ENCODE measurements at regions not wholly inside any gene's neighbourhood (a gene's known extent, or its start where the extent isn't known, plus 50 kb on each side); places are given as distances from the start of the nearest gene placed in this dataset.

DNA sequence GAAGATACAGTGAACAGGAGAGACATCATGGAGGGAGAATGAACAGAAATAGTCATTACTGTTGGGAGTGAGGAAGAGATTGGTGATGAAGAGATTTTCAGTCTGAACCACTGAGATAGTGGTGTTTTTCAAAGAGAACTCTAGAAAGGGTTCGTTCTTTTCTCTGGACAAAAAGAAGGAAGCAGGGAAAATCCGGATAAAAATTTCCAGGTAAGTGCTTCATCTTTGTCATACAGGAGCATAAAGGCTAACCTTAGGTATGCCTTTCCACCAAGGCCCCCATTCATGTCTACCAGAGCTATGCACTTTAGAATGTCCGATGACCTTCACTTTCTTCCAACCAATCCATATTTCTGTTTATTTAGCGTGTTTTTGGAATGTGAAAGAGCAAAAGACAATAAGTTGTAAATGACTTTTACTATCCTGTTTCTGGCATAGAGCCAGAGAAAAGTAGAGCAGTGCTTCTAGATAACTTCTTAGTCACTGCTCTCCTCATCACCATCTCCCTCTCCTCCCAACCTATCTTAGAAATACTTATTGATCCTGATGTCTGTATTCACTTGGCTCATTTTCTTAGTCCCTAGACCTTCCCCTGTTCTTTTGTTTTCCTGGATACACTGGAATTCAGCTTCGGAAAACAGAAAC, 116.5 kb downstream of the TTC6 start (continued):
- TF ChIP-seq, protein P1, sequence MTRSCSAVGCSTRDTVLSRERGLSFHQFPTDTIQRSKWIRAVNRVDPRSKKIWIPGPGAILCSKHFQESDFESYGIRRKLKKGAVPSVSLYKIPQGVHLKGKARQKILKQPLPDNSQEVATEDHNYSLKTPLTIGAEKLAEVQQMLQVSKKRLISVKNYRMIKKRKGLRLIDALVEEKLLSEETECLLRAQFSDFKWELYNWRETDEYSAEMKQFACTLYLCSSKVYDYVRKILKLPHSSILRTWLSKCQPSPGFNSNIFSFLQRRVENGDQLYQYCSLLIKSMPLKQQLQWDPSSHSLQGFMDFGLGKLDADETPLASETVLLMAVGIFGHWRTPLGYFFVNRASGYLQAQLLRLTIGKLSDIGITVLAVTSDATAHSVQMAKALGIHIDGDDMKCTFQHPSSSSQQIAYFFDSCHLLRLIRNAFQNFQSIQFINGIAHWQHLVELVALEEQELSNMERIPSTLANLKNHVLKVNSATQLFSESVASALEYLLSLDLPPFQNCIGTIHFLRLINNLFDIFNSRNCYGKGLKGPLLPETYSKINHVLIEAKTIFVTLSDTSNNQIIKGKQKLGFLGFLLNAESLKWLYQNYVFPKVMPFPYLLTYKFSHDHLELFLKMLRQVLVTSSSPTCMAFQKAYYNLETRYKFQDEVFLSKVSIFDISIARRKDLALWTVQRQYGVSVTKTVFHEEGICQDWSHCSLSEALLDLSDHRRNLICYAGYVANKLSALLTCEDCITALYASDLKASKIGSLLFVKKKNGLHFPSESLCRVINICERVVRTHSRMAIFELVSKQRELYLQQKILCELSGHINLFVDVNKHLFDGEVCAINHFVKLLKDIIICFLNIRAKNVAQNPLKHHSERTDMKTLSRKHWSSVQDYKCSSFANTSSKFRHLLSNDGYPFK (CRISPR knock-in tag; IDR thresholded peaks at IDR 0.05; ENCODE audit: borderline replicate concordance) = no peak
- TF ChIP-seq EZH2 (conservative IDR thresholded peaks at IDR 0.05; ENCODE audit: low read depth, low read length) (no peak), ZNF430 (CRISPR knock-in tag; IDR thresholded peaks at IDR 0.05) (no peak), MIER2 (CRISPR knock-in tag; IDR thresholded peaks at IDR 0.05) (0 out of 2 replicates have a peak, but pooled peaks have one; percentile 27), SP5 (CRISPR knock-in tag; IDR thresholded peaks at IDR 0.05; ENCODE audit: borderline replicate concordance, low read depth) (no peak; the same call in 1 of the 2 replicates), HDAC6 (IDR thresholded peaks at IDR 0.05; ENCODE audit: low read depth, low read length) (no peak), ZNF781 (CRISPR knock-in tag; IDR thresholded peaks at IDR 0.05; ENCODE audit: borderline replicate concordance, not compliant biosample characterization) (no peak), SMARCE1 (IDR thresholded peaks at IDR 0.05; ENCODE audit: borderline replicate concordance) (peak; percentile 84; the same call in 1 of the 2 replicates), REPIN1 (CRISPR knock-in tag; IDR thresholded peaks at IDR 0.05; ENCODE audit: borderline replicate concordance, low read depth) (0 out of 2 replicates have a peak, but pooled peaks have one; percentile 73), MAFG (CRISPR knock-in tag; IDR thresholded peaks at IDR 0.05) (no peak), RFX5 (IDR thresholded peaks at IDR 0.05; ENCODE audit: low read depth, low read length) (no peak), NONO (IDR thresholded peaks at IDR 0.05) (no peak), NONO (CRISPR knock-in tag; conservative IDR thresholded peaks at IDR 0.05) (no peak), ZNF431 (CRISPR knock-in tag; IDR thresholded peaks at IDR 0.05; ENCODE audit: borderline replicate concordance, low read depth) (0 out of 2 replicates have a peak, but pooled peaks have one; percentile 40)
- TF ChIP-seq, protein P2, sequence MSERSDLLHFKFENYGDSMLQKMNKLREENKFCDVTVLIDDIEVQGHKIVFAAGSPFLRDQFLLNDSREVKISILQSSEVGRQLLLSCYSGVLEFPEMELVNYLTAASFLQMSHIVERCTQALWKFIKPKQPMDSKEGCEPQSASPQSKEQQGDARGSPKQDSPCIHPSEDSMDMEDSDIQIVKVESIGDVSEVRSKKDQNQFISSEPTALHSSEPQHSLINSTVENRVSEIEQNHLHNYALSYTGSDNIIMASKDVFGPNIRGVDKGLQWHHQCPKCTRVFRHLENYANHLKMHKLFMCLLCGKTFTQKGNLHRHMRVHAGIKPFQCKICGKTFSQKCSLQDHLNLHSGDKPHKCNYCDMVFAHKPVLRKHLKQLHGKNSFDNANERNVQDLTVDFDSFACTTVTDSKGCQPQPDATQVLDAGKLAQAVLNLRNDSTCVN (CRISPR knock-in tag; IDR thresholded peaks at IDR 0.05; ENCODE audit: borderline replicate concordance) = peak; percentile 95; the same call in 1 of the 2 replicates
- TF ChIP-seq, protein P3, sequence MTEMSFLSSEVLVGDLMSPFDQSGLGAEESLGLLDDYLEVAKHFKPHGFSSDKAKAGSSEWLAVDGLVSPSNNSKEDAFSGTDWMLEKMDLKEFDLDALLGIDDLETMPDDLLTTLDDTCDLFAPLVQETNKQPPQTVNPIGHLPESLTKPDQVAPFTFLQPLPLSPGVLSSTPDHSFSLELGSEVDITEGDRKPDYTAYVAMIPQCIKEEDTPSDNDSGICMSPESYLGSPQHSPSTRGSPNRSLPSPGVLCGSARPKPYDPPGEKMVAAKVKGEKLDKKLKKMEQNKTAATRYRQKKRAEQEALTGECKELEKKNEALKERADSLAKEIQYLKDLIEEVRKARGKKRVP (CRISPR knock-in tag; IDR thresholded peaks at IDR 0.05) = no peak
- TF ChIP-seq, protein P4, sequence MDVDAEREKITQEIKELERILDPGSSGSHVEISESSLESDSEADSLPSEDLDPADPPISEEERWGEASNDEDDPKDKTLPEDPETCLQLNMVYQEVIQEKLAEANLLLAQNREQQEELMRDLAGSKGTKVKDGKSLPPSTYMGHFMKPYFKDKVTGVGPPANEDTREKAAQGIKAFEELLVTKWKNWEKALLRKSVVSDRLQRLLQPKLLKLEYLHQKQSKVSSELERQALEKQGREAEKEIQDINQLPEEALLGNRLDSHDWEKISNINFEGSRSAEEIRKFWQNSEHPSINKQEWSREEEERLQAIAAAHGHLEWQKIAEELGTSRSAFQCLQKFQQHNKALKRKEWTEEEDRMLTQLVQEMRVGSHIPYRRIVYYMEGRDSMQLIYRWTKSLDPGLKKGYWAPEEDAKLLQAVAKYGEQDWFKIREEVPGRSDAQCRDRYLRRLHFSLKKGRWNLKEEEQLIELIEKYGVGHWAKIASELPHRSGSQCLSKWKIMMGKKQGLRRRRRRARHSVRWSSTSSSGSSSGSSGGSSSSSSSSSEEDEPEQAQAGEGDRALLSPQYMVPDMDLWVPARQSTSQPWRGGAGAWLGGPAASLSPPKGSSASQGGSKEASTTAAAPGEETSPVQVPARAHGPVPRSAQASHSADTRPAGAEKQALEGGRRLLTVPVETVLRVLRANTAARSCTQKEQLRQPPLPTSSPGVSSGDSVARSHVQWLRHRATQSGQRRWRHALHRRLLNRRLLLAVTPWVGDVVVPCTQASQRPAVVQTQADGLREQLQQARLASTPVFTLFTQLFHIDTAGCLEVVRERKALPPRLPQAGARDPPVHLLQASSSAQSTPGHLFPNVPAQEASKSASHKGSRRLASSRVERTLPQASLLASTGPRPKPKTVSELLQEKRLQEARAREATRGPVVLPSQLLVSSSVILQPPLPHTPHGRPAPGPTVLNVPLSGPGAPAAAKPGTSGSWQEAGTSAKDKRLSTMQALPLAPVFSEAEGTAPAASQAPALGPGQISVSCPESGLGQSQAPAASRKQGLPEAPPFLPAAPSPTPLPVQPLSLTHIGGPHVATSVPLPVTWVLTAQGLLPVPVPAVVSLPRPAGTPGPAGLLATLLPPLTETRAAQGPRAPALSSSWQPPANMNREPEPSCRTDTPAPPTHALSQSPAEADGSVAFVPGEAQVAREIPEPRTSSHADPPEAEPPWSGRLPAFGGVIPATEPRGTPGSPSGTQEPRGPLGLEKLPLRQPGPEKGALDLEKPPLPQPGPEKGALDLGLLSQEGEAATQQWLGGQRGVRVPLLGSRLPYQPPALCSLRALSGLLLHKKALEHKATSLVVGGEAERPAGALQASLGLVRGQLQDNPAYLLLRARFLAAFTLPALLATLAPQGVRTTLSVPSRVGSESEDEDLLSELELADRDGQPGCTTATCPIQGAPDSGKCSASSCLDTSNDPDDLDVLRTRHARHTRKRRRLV (CRISPR knock-in tag; IDR thresholded peaks at IDR 0.05) = no peak
- TF ChIP-seq, protein P5, sequence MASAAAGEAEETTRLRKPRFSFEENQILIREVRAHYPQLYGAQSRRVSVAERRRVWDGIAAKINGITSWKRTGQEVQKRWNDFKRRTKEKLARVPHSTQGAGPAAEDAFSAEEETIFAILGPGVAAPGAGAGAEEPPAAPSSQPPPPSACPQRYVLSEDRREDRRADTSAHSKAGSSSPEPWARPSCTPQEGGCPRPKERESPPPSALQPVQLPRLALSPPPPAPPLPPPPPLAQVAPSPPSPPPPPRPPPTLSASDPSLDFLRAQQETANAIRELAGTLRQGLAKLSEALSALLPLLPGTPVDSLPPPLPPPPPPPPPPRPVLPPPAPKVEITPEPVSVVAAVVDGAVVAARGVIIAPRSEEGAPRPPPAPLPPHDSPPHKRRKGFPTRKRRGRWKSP (CRISPR knock-in tag; IDR thresholded peaks at IDR 0.05) = 0 out of 2 replicates have a peak, but pooled peaks have one; percentile 13
